ENCODE measurements at regions not wholly inside any gene's neighbourhood (a gene's known extent, or its start where the extent isn't known, plus 50 kb on each side); places are given as distances from the start of the nearest gene placed in this dataset.

DNA sequence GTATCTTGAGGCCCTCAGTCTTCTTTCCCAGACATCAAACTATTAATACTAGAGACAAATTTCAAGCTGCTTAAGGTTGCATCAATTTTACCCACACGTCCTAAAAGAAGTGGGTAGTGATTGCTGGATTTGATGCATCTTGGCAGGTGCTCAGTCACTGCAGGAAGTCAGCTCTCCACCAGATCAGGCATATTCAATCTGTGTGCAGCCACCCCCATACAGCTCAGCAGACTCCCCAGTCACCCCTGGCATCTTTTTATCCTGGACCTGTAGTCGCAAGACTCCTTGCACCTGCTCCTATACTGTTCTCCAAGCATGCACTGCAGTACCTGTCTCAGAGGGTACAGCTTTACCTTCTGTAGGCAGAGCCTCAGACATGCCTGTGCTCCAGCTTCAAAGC is 343.1 kb upstream of the ISX start:
- TF ChIP-seq, protein P1, sequence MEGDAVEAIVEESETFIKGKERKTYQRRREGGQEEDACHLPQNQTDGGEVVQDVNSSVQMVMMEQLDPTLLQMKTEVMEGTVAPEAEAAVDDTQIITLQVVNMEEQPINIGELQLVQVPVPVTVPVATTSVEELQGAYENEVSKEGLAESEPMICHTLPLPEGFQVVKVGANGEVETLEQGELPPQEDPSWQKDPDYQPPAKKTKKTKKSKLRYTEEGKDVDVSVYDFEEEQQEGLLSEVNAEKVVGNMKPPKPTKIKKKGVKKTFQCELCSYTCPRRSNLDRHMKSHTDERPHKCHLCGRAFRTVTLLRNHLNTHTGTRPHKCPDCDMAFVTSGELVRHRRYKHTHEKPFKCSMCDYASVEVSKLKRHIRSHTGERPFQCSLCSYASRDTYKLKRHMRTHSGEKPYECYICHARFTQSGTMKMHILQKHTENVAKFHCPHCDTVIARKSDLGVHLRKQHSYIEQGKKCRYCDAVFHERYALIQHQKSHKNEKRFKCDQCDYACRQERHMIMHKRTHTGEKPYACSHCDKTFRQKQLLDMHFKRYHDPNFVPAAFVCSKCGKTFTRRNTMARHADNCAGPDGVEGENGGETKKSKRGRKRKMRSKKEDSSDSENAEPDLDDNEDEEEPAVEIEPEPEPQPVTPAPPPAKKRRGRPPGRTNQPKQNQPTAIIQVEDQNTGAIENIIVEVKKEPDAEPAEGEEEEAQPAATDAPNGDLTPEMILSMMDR (conservative IDR thresholded peaks at IDR 0.05; ENCODE audit: low read depth, low read length) = no peak
- TF ChIP-seq EZH2 (IDR thresholded peaks at IDR 0.05; ENCODE audit: borderline replicate concordance, low read depth, low read length, poor library complexity, severe bottlenecking) = no peak

All from A673 (cell line).